Sigmoid colon (tissue), 6 donors: ENCODE measurements at regions not wholly inside any gene's neighbourhood (a gene's known extent, or its start where the extent isn't known, plus 50 kb on each side); places are given as distances from the start of the nearest gene placed in this dataset.

ENCODE experiments used
- DNase-seq: peaks from one replicate; pipeline ENCODE4 v3.0.0-alpha.2; 2019
- H3K27ac ChIP-seq, 4 donors: fragments of 200-600 bp; sonication (generic); one replicate each; pipeline ENCODE4 v1.5.1; 2016 to 2019; ENCODE audit warnings: mild to moderate bottlenecking in 1 of 4
- H3K27me3 ChIP-seq, 3 donors: fragments of 200-600 bp; sonication (generic); one replicate each; pipeline ENCODE4 v1.5.1; 2019; ENCODE audit warnings: mild to moderate bottlenecking in 1 of 3
- H3K36me3 ChIP-seq, 4 donors: fragments of 200-600 bp; sonication (generic); one replicate each; pipeline ENCODE4 v1.5.1; 2016 to 2019
- H3K4me1 ChIP-seq, 4 donors: fragments of 200-600 bp; sonication (generic); one replicate each; pipeline ENCODE4 v1.5.1; 2017 to 2019
- H3K4me3 ChIP-seq, 4 donors: fragments of 200-600 bp; sonication (generic); one replicate each; pipeline ENCODE4 v1.5.1; 2017 to 2019; ENCODE audit warnings: mild to moderate bottlenecking in 2 of 4, moderate library complexity in 1 of 4
- H3K9me3 ChIP-seq, 4 donors: fragments of 200-600 bp in 3 of 4; sonication (generic) in 3 of 4; one replicate each; pipeline versions ENCODE4 v1.5.1 to v1.6.1; 2013 to 2019
- EP300 ChIP-seq, 4 donors: sonication (generic); formaldehyde crosslinking; IDR thresholded peaks; one replicate each; pipeline ENCODE4 v1.6.1; 2017; ENCODE audit warnings: antibody characterized with exemption in 4 of 4
- POLR2A ChIP-seq, 2 donors: fragments of 450-650 bp; IDR thresholded peaks; one replicate each; pipeline ENCODE4 v1.6.1; 2016; ENCODE audit warnings: antibody characterized with exemption in 2 of 2, mild to moderate bottlenecking in 2 of 2, moderate library complexity in 2 of 2
- POLR2AphosphoS5 ChIP-seq, 4 donors: sonication (generic); formaldehyde crosslinking; IDR thresholded peaks; one replicate each; pipeline ENCODE4 v1.6.1; 2017; ENCODE audit warnings: antibody characterized with exemption in 4 of 4
- whole genome bisulfite sequencing, 2 donors: extraction: QIAGEN DNeasy Blood & Tissue Kit; methylation state at CpG; one replicate each; pipeline ENCODE4 v1.1.7; 2013; 5-methylcytosine and 5-hydroxymethylcytosine counted together
- intact Hi-C: fragments of 100-400 bp; cut with DNase I; formaldehyde crosslinking; loops from one replicate; pipeline ENCODE4 v1.15.1; 2023
- TF ChIP-seq, protein P1 (sequence below), 4 experiments: fragments of 450-650 bp in 3 of 4; fragments of 200-600 bp in 1 of 4; IDR thresholded peaks; one replicate each; pipeline ENCODE4 v1.5.1; 2016 to 2019; ENCODE audit warnings: antibody characterized with exemption in 4 of 4, mild to moderate bottlenecking in 3 of 4, moderate library complexity in 2 of 4
- donor health status: healthy with polysubstance abuse.
- donor health status: healthy.

DNA sequence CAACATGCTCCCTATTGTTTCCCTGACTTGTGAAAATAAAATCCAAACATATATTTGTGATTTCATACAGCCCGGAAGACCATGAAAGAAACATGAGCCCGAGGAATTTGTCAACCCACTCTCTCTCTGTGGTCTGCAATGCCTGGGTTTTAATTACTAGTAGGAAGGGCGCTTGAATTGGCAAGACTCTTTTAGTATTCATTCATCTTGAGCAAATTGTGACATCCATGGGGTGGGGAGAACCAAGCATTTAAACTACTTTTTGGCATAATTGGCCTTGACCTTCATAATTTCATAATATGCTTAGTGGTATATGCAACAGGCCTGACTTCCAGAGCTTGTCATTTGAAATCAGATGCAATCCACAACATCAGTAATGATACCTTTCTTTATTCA, 142.4 kb upstream of the BMPER start:
- Histone ChIP-seq H3K36me3 (no peaks in the 10 kb centered on the region), H3K4me3 (no peak overlapping the region), H3K4me1 (no peaks in the 10 kb centered on the region), H3K27me3 (no peaks in the 10 kb centered on the region), H3K27ac (no peak overlapping the region), H3K9me3 (no peaks in the 10 kb centered on the region)
- TF ChIP-seq, protein P1, sequence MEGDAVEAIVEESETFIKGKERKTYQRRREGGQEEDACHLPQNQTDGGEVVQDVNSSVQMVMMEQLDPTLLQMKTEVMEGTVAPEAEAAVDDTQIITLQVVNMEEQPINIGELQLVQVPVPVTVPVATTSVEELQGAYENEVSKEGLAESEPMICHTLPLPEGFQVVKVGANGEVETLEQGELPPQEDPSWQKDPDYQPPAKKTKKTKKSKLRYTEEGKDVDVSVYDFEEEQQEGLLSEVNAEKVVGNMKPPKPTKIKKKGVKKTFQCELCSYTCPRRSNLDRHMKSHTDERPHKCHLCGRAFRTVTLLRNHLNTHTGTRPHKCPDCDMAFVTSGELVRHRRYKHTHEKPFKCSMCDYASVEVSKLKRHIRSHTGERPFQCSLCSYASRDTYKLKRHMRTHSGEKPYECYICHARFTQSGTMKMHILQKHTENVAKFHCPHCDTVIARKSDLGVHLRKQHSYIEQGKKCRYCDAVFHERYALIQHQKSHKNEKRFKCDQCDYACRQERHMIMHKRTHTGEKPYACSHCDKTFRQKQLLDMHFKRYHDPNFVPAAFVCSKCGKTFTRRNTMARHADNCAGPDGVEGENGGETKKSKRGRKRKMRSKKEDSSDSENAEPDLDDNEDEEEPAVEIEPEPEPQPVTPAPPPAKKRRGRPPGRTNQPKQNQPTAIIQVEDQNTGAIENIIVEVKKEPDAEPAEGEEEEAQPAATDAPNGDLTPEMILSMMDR (IDR thresholded peaks at IDR 0.05), result no peak
- TF ChIP-seq EP300 (IDR thresholded peaks at IDR 0.05), result no peak
- TF ChIP-seq POLR2AphosphoS5 (IDR thresholded peaks at IDR 0.05), result no peak
- no peak for TF ChIP-seq POLR2A (IDR thresholded peaks at IDR 0.05)
- 93 to 94% methylated on average over 3 of the region's 3 CpGs for WGBS, 2 donors
- DNase-seq, result no peak
- intact Hi-C loops, result no loop called here

DNA sequence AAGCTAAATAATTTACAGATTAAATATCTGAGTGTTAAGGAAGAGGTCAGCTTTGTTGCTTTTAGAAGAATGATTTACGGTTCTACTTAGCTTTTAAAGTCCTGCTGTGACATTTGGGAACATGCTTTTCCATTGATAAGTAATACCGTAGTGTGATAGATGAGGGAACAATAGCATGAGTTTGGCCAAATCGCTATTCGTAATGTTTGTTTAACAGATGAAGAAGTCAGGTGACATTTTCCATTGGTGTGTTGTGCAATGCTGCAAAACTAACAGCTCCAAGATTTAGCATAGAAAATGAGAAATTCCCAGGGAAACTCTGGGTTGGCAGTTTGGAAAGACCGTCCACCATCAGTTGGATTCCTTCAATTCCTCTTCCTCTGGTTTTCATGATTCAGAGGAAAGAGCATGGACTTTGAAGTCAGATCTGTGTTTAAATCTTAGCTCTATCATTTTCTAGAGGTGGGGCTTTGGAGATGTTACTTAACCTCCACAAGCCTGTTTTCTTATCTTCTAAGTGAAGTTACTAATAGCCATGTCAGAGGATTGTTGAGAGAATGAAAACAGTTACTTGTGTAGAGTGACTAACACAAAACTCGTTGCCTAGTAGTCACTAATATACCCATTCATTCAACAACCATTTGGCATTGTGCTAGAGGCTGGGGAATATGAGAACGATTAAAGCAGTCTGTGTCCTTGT, 140.4 kb upstream of the BMPER start:
- Histone ChIP-seq H3K4me1 (no peaks in the 10 kb centered on the region), H3K9me3 (no peaks in the 10 kb centered on the region), H3K4me3 (no peak overlapping the region), H3K27ac (no peak overlapping the region), H3K27me3 (no peaks in the 10 kb centered on the region), H3K36me3 (no peaks in the 10 kb centered on the region)
- DNase-seq, result no peak
- intact Hi-C loops, result no loop called here
- 41 to 68% methylated on average over 7 of the region's 7 CpGs for WGBS, 2 donors
- TF ChIP-seq EP300 (IDR thresholded peaks at IDR 0.05) (no peak), POLR2AphosphoS5 (IDR thresholded peaks at IDR 0.05) (no peak), POLR2A (IDR thresholded peaks at IDR 0.05) (no peak)
- TF ChIP-seq, protein P1 (IDR thresholded peaks at IDR 0.05), result no peak

DNA sequence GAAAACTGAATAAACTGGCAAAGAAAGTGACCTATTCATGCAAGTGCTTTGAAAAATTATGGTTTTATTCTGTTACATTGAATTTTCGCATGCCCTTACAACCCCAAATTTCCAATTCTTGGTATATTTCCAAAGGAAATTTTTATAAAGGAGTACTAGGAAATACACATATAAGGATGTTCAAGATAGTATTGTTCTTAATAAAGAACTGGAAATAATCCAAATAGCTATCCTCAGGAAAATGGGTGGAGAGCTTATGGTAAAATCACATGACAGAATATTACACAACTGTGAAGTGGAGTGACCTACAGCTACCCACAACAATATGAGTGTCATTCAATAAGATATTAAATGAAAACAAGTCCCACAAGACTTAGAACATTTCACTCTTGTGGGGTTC, 138.9 kb upstream of the BMPER start:
- WGBS, 2 donors, result 57 to 94% methylated on average over 1 of the region's 1 CpG
- no peaks in the 10 kb centered on the region for H3K36me3 ChIP-seq
- intact Hi-C loops, result no loop called here
- H3K4me1 ChIP-seq, result no peaks in the 10 kb centered on the region
- H3K4me3 ChIP-seq, result no peak overlapping the region
- H3K9me3 ChIP-seq, result no peaks in the 10 kb centered on the region
- no peak for DNase-seq
- TF ChIP-seq POLR2AphosphoS5 (IDR thresholded peaks at IDR 0.05), result no peak
- TF ChIP-seq, protein P1 (IDR thresholded peaks at IDR 0.05), result no peak
- TF ChIP-seq POLR2A (IDR thresholded peaks at IDR 0.05), result no peak
- TF ChIP-seq EP300 (IDR thresholded peaks at IDR 0.05), result no peak
- H3K27ac ChIP-seq, result no peak overlapping the region
- no peaks in the 10 kb centered on the region for H3K27me3 ChIP-seq

DNA sequence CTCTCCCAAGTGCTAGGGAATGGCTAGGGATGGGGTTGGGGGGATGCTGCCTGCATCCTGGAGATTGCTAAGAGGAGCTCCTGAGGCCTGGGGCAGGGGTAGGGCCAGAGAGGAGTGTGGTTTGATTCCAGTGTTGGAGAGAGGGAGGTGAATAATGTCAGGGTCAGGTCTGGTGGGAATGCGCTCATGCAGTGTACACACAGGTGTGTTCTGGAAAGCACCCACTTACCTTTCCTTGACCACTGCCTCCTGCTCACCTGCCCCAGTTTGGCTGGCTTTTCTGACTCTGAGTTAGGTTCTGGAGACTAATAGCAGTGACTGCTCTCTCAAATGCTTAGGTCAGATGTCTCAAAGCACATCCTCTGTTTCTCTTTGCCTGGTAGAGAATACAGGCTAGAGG, 135.4 kb upstream of the BMPER start:
- 96 to 100% methylated on average over 1 of the region's 1 CpG for WGBS, 2 donors
- H3K9me3 ChIP-seq, result no peaks in the 10 kb centered on the region

DNA sequence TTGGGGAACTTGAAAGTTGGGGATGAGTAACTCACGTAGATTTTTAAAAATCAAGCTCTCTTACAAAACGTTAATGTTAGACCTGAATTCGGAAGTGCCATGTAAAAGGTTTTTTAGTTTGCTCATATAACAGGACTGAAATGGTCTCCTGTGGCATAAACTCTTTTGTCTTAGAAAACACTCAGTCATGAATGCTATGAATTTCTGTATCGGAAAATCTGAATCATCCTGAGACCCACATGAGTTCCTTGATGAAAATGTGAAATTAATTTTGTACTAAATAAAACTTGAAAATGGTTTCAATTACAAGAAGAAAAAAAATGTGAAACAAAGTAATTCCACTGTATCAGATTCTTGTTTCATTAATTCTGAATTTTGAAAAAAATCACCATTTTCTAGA, 134.8 kb upstream of the BMPER start:
- H3K27ac ChIP-seq, result no peak overlapping the region
- intact Hi-C loops, result no loop called here
- DNase-seq, result no peak
- 92 to 94% methylated on average over 4 of the region's 4 CpGs for WGBS, 2 donors
- H3K4me3 ChIP-seq, result no peak overlapping the region
- no peaks in the 10 kb centered on the region for H3K9me3 ChIP-seq
- no peaks in the 10 kb centered on the region for H3K4me1 ChIP-seq
- H3K27me3 ChIP-seq, result no peaks in the 10 kb centered on the region
- TF ChIP-seq, protein P1 (IDR thresholded peaks at IDR 0.05), result no peak
- TF ChIP-seq POLR2A (IDR thresholded peaks at IDR 0.05), result no peak
- TF ChIP-seq POLR2AphosphoS5 (IDR thresholded peaks at IDR 0.05), result no peak
- TF ChIP-seq EP300 (IDR thresholded peaks at IDR 0.05), result no peak
- H3K36me3 ChIP-seq, result no peaks in the 10 kb centered on the region

More for the DNA sequence above, 135.4 kb upstream of the BMPER start:
- H3K36me3 ChIP-seq, result no peaks in the 10 kb centered on the region
- DNase-seq, result no peak
- H3K27me3 ChIP-seq, result no peaks in the 10 kb centered on the region
- no peak for TF ChIP-seq POLR2AphosphoS5 (IDR thresholded peaks at IDR 0.05)
- no peak for TF ChIP-seq POLR2A (IDR thresholded peaks at IDR 0.05)
- TF ChIP-seq EP300 (IDR thresholded peaks at IDR 0.05), result no peak
- intact Hi-C loops, result no loop called here
- no peak overlapping the region for H3K27ac ChIP-seq
- H3K4me1 ChIP-seq, result no peaks in the 10 kb centered on the region
- no peak overlapping the region for H3K4me3 ChIP-seq
